WI38 (cell line): ENCODE measurements at regions not wholly inside any gene's neighbourhood (a gene's known extent, or its start where the extent isn't known, plus 50 kb on each side); places are given as distances from the start of the nearest gene placed in this dataset.

ENCODE experiments used
- H3K4me3 ChIP-seq: 2 replicates; pipeline ENCODE4 v1.5.1; 2011; ENCODE audit warnings: low read depth, mild to moderate bottlenecking, control low read depth, low read length
- CTCF ChIP-seq: IDR thresholded peaks from 2 replicates; pipeline ENCODE4 v1.5.1; 2012; ENCODE audit warnings: low read depth, mild to moderate bottlenecking, control low read depth, low read length

GRCh38 chr6:54587277-54587676 lies 259.3 kb upstream of the FAM83B start:
- no peak overlapping the region for H3K4me3 ChIP-seq

GRCh38 chr6:54588176-54588575 lies 258.4 kb upstream of the FAM83B start:
- no peak overlapping the region for H3K4me3 ChIP-seq
- TF ChIP-seq CTCF, result no peak

More at GRCh38 chr6:54587277-54587676, 259.3 kb upstream of the FAM83B start:
- TF ChIP-seq CTCF, result no peak

GRCh38 chr6:54595844-54596243 lies 250.7 kb upstream of the FAM83B start:
- H3K4me3 ChIP-seq, result no peak overlapping the region
- TF ChIP-seq CTCF, result no peak

GRCh38 chr6:54598787-54599313 lies 247.7 kb upstream of the FAM83B start:
- TF ChIP-seq CTCF, result no peak
- H3K4me3 ChIP-seq, result no peak overlapping the region

- no peak for TF ChIP-seq CTCF
- no peak overlapping the region for H3K4me3 ChIP-seq
Measured at GRCh38 chr6:54601600-54602300, 244.8 kb upstream of the FAM83B start.

- no peak overlapping the region for H3K4me3 ChIP-seq
- no peak for TF ChIP-seq CTCF
Measured at GRCh38 chr6:54602591-54602990, 244.0 kb upstream of the FAM83B start.

GRCh38 chr6:54609981-54610380 lies 236.6 kb upstream of the FAM83B start:
- H3K4me3 ChIP-seq, result no peak overlapping the region
- TF ChIP-seq CTCF, result no peak
